HEK293 (cell line): ENCODE measurements at regions not wholly inside any gene's neighbourhood (a gene's known extent, or its start where the extent isn't known, plus 50 kb on each side); places are given as distances from the start of the nearest gene placed in this dataset.

Experiments
- CTCF ChIP-seq: fragments of 450-650 bp; formaldehyde crosslinking; IDR thresholded peaks from 2 replicates; pipeline ENCODE4 v1.5.1; 2016; ENCODE audit warnings: missing biosample characterization, missing genetic modification characterization
- HOXA7 ChIP-seq: sonication (generic); formaldehyde crosslinking; IDR thresholded peaks from 2 replicates; pipeline ENCODE4 v1.8.1; 2022; ENCODE audit warnings: missing genetic modification reagents, borderline replicate concordance
- OSR2 ChIP-seq: fragments of 450-650 bp; formaldehyde crosslinking; IDR thresholded peaks from 2 replicates; pipeline ENCODE4 v1.5.1; 2016; ENCODE audit warnings: missing biosample characterization, missing genetic modification characterization
- PATZ1 ChIP-seq: fragments of 450-650 bp; formaldehyde crosslinking; IDR thresholded peaks from 2 replicates; pipeline ENCODE4 v1.5.1; 2016; ENCODE audit warnings: missing biosample characterization, missing genetic modification characterization
- REPIN1 ChIP-seq: fragments of 450-650 bp; formaldehyde crosslinking; IDR thresholded peaks from 2 replicates; pipeline ENCODE4 v1.5.1; 2017; ENCODE audit warnings: missing biosample characterization, missing genetic modification characterization, low read depth
- SALL2 ChIP-seq: fragments of 450-650 bp; formaldehyde crosslinking; IDR thresholded peaks from 2 replicates; pipeline ENCODE4 v1.5.0; 2017; ENCODE audit warnings: missing biosample characterization, mild to moderate bottlenecking, missing genetic modification characterization, borderline replicate concordance
- TCF7L2 ChIP-seq: IDR thresholded peaks from 2 replicates; pipeline ENCODE4 v1.6.1; 2011; ENCODE audit warnings: low read depth, mild to moderate bottlenecking, inconsistent platforms, low read length, moderate library complexity, borderline replicate concordance
- ZNF596 ChIP-seq: fragments of 450-650 bp; IDR thresholded peaks from 2 replicates; pipeline ENCODE4 v1.5.0; 2018; ENCODE audit warnings: missing biosample characterization, mild to moderate bottlenecking, missing genetic modification characterization, moderate library complexity
- ZNF645 ChIP-seq: fragments of 450-650 bp; formaldehyde crosslinking; IDR thresholded peaks from 2 replicates; pipeline ENCODE4; 2016; ENCODE audit warnings: missing biosample characterization, missing genetic modification characterization
- ZNF664 ChIP-seq: fragments of 450-650 bp; formaldehyde crosslinking; IDR thresholded peaks from 2 replicates; pipeline ENCODE4 v1.5.1; 2016; ENCODE audit warnings: missing biosample characterization, missing genetic modification characterization
- ZNF747 ChIP-seq: fragments of 450-650 bp; formaldehyde crosslinking; IDR thresholded peaks from 2 replicates; pipeline ENCODE4 v1.5.1; 2016; ENCODE audit warnings: missing biosample characterization, missing genetic modification characterization
- ZNF776 ChIP-seq: fragments of 450-650 bp; formaldehyde crosslinking; IDR thresholded peaks from 2 replicates; pipeline ENCODE4 v1.5.0; 2017; ENCODE audit warnings: missing biosample characterization, missing genetic modification characterization, borderline replicate concordance

GRCh38 chr5:91532281-91532680 lies 149.2 kb upstream of the ARRDC3 start:
- TF ChIP-seq CTCF (tag by site-specific recombination) (no peak), REPIN1 (tag by site-specific recombination) (no peak), PATZ1 (tag by site-specific recombination) (no peak), OSR2 (tag by site-specific recombination) (no peak), ZNF776 (tag by site-specific recombination) (no peak), ZNF596 (tag by site-specific recombination) (no peak), SALL2 (no peak), ZNF645 (tag by site-specific recombination) (no peak), ZNF747 (tag by site-specific recombination) (no peak), ZNF664 (tag by site-specific recombination) (no peak), TCF7L2 (no peak), HOXA7 (no peak)
